Uterus (tissue), 2 donors: ENCODE measurements at regions not wholly inside any gene's neighbourhood (a gene's known extent, or its start where the extent isn't known, plus 50 kb on each side); places are given as distances from the start of the nearest gene placed in this dataset.

Source experiments
- CTCF ChIP-seq, 4 experiments: fragments of 200-600 bp in 2 of 4; fragments of 450-650 bp in 2 of 4; sonication (generic) in 2 of 4; IDR thresholded peaks; one replicate each; pipeline ENCODE4 v1.5.1; 2016 to 2019; ENCODE audit warnings: antibody characterized with exemption in 4 of 4, mild to moderate bottlenecking in 2 of 4, moderate library complexity in 1 of 4
- POLR2A ChIP-seq, 2 donors: fragments of 450-650 bp; IDR thresholded peaks; one replicate each; pipeline ENCODE4 v1.6.1; 2016; ENCODE audit warnings: antibody characterized with exemption in 2 of 2, mild to moderate bottlenecking in 1 of 2, moderate library complexity in 1 of 2

GRCh38 chr1:55669293-55669692 is 454.1 kb upstream of the USP24 start:
- TF ChIP-seq POLR2A (IDR thresholded peaks at IDR 0.05) (no peak), CTCF (IDR thresholded peaks at IDR 0.05) (no peak)
